SK-N-SH treated with all-trans-retinoic acid at 6 μM for 48 hours (cell line): ENCODE measurements at regions not wholly inside any gene's neighbourhood (a gene's known extent, or its start where the extent isn't known, plus 50 kb on each side); places are given as distances from the start of the nearest gene placed in this dataset.

Experiments used
- ARNTL ChIP-seq: fragments of 450-650 bp; formaldehyde crosslinking; IDR thresholded peaks from 2 replicates; pipeline ENCODE4 v1.5.0; 2020; ENCODE audit warnings: low read depth, mild to moderate bottlenecking, moderate library complexity, borderline replicate concordance
- ZFP3 ChIP-seq: fragments of 250-450 bp; sonication (Bioruptor Pico); IDR thresholded peaks from 2 replicates; pipeline ENCODE4 v1.5.0; 2020; ENCODE audit warnings: mild to moderate bottlenecking, moderate library complexity
- ZFP30 ChIP-seq: fragments of 450-650 bp; formaldehyde crosslinking; IDR thresholded peaks from 2 replicates; pipeline ENCODE4 v1.5.0; 2022; ENCODE audit warnings: mild to moderate bottlenecking, moderate library complexity
- TF ChIP-seq, protein P1 (sequence below): fragments of 250-450 bp; sonication (Bioruptor Pico); IDR thresholded peaks from 2 replicates; pipeline ENCODE4 v1.5.1; 2020; ENCODE audit warnings: low read depth, mild to moderate bottlenecking, moderate library complexity

DNA sequence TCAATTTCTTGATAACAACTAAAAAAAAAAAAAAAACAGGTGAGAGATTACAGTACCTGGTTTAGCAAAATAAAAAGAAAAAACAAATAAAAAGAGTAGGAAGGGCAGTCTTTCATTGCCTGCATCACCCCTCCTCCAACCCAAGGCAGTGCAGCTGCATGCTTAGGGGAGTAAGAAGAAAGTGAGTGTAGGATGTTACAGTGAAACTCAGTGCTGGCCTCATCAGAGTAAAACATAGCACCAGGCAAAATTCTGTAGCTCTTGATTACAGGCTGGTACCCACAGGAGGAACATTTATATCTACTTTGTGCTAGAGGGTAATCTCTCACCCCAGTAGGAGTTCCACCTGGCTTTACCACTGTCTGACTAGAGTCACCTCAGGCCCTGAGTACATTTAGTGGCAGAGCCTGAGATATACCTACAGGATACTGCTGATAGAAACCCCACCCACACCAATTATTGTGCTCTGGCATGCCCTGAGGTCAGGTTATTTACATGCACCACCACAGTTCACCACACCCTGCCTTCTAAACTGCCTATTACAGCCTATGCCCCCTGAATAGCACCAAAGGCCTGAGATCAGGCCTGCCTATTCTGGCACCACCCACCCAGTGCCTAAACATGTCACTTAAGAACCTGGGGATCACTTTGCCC is 241.6 kb downstream of the PAPSS1 start:
- TF ChIP-seq ARNTL (no peak), ZFP3 (CRISPR knock-in tag) (no peak), ZFP30 (CRISPR knock-in tag) (no peak)
- TF ChIP-seq, protein P1, sequence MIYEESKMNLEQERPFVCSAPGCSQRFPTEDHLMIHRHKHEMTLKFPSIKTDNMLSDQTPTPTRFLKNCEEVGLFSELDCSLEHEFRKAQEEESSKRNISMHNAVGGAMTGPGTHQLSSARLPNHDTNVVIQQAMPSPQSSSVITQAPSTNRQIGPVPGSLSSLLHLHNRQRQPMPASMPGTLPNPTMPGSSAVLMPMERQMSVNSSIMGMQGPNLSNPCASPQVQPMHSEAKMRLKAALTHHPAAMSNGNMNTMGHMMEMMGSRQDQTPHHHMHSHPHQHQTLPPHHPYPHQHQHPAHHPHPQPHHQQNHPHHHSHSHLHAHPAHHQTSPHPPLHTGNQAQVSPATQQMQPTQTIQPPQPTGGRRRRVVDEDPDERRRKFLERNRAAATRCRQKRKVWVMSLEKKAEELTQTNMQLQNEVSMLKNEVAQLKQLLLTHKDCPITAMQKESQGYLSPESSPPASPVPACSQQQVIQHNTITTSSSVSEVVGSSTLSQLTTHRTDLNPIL (CRISPR knock-in tag): no peak
